ENCODE measurements at regions not wholly inside any gene's neighbourhood (a gene's known extent, or its start where the extent isn't known, plus 50 kb on each side); places are given as distances from the start of the nearest gene placed in this dataset.

- WGBS (ENCODE audit: low lambda C conversion rate) = 38% methylated on average over 3 of the region's 3 CpGs
- ATAC-seq = no peak
- H3K79me2 ChIP-seq (ENCODE audit: insufficient read depth, low read length) = no peaks in the 10 kb centered on the region
- BruUV-seq (replicated peaks) = no TSS peak
- H3K9ac ChIP-seq (ENCODE audit: insufficient read depth, low read depth, low read length) = no peak overlapping the region
- no peak for DNase-seq (ENCODE audit: low spot score)
- in situ Hi-C loops (cut with HindIII; ENCODE audit: extremely low pct_ligation_motif_present, low pct_unique_long_range_greater_than_20kb) (no loop called here), intact Hi-C loops (cut with micrococcal nuclease; ENCODE audit: unreplicated experiment) (no loop called here)
- ChIA-PET CTCF (ENCODE audit: low intra/inter-chr PET ratio, low total read pairs) (no interaction called here), POLR2A (no interaction called here)
- no peak overlapping the region for H2AFZ ChIP-seq (ENCODE audit: low read length)
- H3K27me3 ChIP-seq (ENCODE audit: control insufficient read depth in 1 of 2, insufficient read depth in 2 of 2, low read length in 2 of 2) = peaks cover 0 to 2% of the 10 kb centered on the region in 2 experiments; a peak in 2 of 5 replicates
- no peak overlapping the region for H3K4me3 ChIP-seq (replicated peaks in 1 of 3; ENCODE audit: insufficient read depth in 1 of 3, low read depth in 2 of 3, low read length in 3 of 3)
- no peaks in the 10 kb centered on the region for H3K4me1 ChIP-seq (ENCODE audit: insufficient read depth, low read length)
- no peak for FAIRE-seq
- no peak overlapping the region for H3K4me2 ChIP-seq (ENCODE audit: low read depth, low read length)
- H4K20me1 ChIP-seq (ENCODE audit: insufficient read depth, low read length) = no peaks in the 10 kb centered on the region
- no peaks in the 10 kb centered on the region for H3K36me3 ChIP-seq (replicated peaks in 1 of 2; ENCODE audit: control insufficient read depth in 1 of 2, insufficient read depth in 2 of 2, low read length in 2 of 2)
- no peak overlapping the region for H3K27ac ChIP-seq (ENCODE audit: extremely low read length, insufficient read depth, low read length)
- no peaks in the 10 kb centered on the region for H3K9me3 ChIP-seq (ENCODE audit: low read length)
- TF ChIP-seq TFDP2 (CRISPR knock-in tag; IDR thresholded peaks at IDR 0.05) = no peak
- no peak for TF ChIP-seq CHD4 (IDR thresholded peaks at IDR 0.05; ENCODE audit: borderline replicate concordance, low read length)
- no peak for TF ChIP-seq ZFAT (CRISPR knock-in tag; conservative IDR thresholded peaks at IDR 0.05)
- TF ChIP-seq ZNF329 (CRISPR knock-in tag; IDR thresholded peaks at IDR 0.05; ENCODE audit: low read depth) = no peak
- TF ChIP-seq, protein P1, sequence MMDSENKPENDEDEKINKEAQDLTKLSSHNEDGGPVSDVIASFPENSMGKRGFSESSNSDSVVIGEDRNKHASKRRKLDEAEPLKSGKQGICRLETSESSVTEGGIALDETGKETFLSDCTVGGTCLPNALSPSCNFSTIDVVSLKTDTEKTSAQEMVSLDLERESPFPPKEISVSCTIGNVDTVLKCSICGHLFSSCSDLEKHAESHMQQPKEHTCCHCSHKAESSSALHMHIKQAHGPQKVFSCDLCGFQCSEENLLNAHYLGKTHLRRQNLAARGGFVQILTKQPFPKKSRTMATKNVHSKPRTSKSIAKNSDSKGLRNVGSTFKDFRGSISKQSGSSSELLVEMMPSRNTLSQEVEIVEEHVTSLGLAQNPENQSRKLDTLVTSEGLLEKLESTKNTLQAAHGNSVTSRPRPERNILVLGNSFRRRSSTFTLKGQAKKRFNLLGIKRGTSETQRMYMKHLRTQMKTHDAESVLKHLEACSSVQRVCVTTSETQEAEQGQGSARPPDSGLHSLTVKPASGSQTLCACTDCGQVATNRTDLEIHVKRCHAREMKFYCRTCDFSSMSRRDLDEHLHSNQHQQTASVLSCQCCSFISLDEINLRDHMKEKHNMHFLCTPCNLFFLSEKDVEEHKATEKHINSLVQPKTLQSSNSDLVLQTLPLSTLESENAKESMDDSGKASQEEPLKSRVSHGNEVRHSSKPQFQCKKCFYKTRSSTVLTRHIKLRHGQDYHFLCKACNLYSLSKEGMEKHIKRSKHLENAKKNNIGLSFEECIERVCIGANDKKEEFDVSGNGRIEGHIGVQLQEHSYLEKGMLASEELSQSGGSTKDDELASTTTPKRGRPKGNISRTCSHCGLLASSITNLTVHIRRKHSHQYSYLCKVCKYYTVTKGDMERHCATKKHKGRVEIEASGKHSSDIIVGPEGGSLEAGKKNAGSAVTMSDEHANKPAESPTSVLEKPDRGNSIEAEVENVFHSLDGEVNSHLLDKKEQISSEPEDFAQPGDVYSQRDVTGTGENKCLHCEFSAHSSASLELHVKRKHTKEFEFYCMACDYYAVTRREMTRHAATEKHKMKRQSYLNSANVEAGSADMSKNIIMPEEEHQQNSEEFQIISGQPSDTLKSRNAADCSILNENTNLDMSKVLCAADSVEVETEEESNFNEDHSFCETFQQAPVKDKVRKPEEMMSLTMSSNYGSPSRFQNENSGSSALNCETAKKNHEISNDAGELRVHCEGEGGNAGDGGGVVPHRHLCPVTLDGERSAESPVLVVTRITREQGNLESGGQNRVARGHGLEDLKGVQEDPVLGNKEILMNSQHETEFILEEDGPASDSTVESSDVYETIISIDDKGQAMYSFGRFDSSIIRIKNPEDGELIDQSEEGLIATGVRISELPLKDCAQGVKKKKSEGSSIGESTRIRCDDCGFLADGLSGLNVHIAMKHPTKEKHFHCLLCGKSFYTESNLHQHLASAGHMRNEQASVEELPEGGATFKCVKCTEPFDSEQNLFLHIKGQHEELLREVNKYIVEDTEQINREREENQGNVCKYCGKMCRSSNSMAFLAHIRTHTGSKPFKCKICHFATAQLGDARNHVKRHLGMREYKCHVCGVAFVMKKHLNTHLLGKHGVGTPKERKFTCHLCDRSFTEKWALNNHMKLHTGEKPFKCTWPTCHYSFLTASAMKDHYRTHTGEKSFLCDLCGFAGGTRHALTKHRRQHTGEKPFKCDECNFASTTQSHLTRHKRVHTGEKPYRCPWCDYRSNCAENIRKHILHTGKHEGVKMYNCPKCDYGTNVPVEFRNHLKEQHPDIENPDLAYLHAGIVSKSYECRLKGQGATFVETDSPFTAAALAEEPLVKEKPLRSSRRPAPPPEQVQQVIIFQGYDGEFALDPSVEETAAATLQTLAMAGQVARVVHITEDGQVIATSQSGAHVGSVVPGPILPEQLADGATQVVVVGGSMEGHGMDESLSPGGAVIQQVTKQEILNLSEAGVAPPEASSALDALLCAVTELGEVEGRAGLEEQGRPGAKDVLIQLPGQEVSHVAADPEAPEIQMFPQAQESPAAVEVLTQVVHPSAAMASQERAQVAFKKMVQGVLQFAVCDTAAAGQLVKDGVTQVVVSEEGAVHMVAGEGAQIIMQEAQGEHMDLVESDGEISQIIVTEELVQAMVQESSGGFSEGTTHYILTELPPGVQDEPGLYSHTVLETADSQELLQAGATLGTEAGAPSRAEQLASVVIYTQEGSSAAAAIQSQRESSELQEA (CRISPR knock-in tag; IDR thresholded peaks at IDR 0.05; ENCODE audit: not compliant biosample characterization) = no peak
- TF ChIP-seq ELF4 (CRISPR knock-in tag; IDR thresholded peaks at IDR 0.05; ENCODE audit: borderline replicate concordance) = no peak
- TF ChIP-seq JUN (CRISPR knock-in tag; IDR thresholded peaks at IDR 0.05) = no peak
- no peak for TF ChIP-seq MLXIP (CRISPR knock-in tag; IDR thresholded peaks at IDR 0.05; ENCODE audit: borderline replicate concordance)
- no peak for TF ChIP-seq HOXD1 (CRISPR knock-in tag; IDR thresholded peaks at IDR 0.05)
- TF ChIP-seq ZXDC (CRISPR knock-in tag; IDR thresholded peaks at IDR 0.05) = no peak
These were observed 105.6 kb downstream of the TMEM121 start for GRCh38 chr14:105632010-105632409.

Data from HepG2 (cell line).